A549 (cell line): ENCODE measurements at regions not wholly inside any gene's neighbourhood (a gene's known extent, or its start where the extent isn't known, plus 50 kb on each side); places are given as distances from the start of the nearest gene placed in this dataset.
"Not testable (repeated sequence)": the region's sequence is repeated elsewhere in the genome, so short reads cannot be mapped to it uniquely, and the experiment has no call there.

Source experiments
- ATAC-seq, 2 experiments: fragments of 200-7000 bp in 1 of 2; fragments of >200 bp in 1 of 2; cut with Nextera tagmentation in 1 of 2; cut with Tn5 transposase in 1 of 2; 3 replicates each; pipeline versions ENCODE4 v1.8.0 to v1.9.1; 2018 to 2020; ENCODE audit warnings: mild to moderate bottlenecking in 1 of 2, moderate library complexity in 1 of 2
- CTCF ChIA-PET: fragments of 300-600 bp; sonication (Branson Sonifier 250); formaldehyde crosslinking; extraction: SDS; loops from one replicate; lab custom pipeline; 2021; ENCODE audit warnings: antibody characterized with exemption, inconsistent platforms; lab: Yijun Ruan, JAX
- POLR2A ChIA-PET: fragments of 350-600 bp; formaldehyde crosslinking; extraction: SDS; loops from one replicate; lab custom pipeline; 2021; ENCODE audit warnings: antibody characterized with exemption, inconsistent platforms; lab: Yijun Ruan, JAX
- DNase-seq, 2 experiments: peaks; one replicate each; pipeline versions ENCODE4 v3.0.0 to v3.0.0-alpha.2; 2011 to 2016; ENCODE audit warnings: low read depth in 1 of 2, low spot score in 1 of 2
- FAIRE-seq: peaks from 2 replicates; lab custom pipeline; 2011; peaks lifted over from hg19 to GRCh38; lab: Jason Lieb, UNC
- H3K27ac ChIP-seq, 2 experiments: fragments of >200 bp; sonication (Bioruptor Twin); formaldehyde crosslinking; 3 replicates each; pipeline ENCODE4 v1.5.1; 2016 to 2017
- H3K4me1 ChIP-seq: fragments of >200 bp; sonication (Bioruptor Twin); formaldehyde crosslinking; 3 replicates; pipeline ENCODE4 v1.6.1; 2016
- H3K4me2 ChIP-seq: fragments of >200 bp; sonication (Bioruptor Twin); formaldehyde crosslinking; 3 replicates; pipeline ENCODE4 v1.6.1; 2016
- H3K4me3 ChIP-seq: fragments of >200 bp; sonication (Bioruptor Twin); formaldehyde crosslinking; 3 replicates; pipeline ENCODE4 v1.5.1; 2016
- H3K9me3 ChIP-seq: fragments of >200 bp; sonication (Bioruptor Twin); formaldehyde crosslinking; 3 replicates; pipeline ENCODE4 v1.6.1; 2016
- CBX8 ChIP-seq: fragments of 200-600 bp; sonication (generic); IDR thresholded peaks from 2 replicates; pipeline ENCODE4 v1.6.1; 2016
- CEBPB ChIP-seq, 2 experiments: fragments of >200 bp in 1 of 2; sonication (Bioruptor Twin) in 1 of 2; formaldehyde crosslinking in 1 of 2; IDR thresholded peaks; 2 replicates each; pipeline ENCODE4 v1.6.1; 2012 to 2016
- FOSL2 ChIP-seq, 2 experiments: fragments of 450-650 bp in 1 of 2; fragments of >200 bp in 1 of 2; sonication (Bioruptor Twin) in 1 of 2; formaldehyde crosslinking; IDR thresholded peaks; 2 replicates each; pipeline versions ENCODE4 v1.5.0 to v1.6.1; 2016 to 2020; ENCODE audit warnings: mild to moderate bottlenecking in 1 of 2, moderate library complexity in 1 of 2
- HEYL ChIP-seq: fragments of 250-450 bp; sonication (Bioruptor Pico); IDR thresholded peaks from 2 replicates; pipeline ENCODE4 v1.8.0; 2021; ENCODE audit warnings: mild to moderate bottlenecking, moderate library complexity
- HOXB5 ChIP-seq: fragments of 250-450 bp; sonication (Bioruptor Pico); IDR thresholded peaks from 2 replicates; pipeline ENCODE4 v1.5.0; 2020; ENCODE audit warnings: mild to moderate bottlenecking, moderate library complexity
- JUNB ChIP-seq: fragments of >200 bp; sonication (Bioruptor Twin); formaldehyde crosslinking; IDR thresholded peaks from 2 replicates; pipeline ENCODE4 v1.6.1; 2016
- KDM5A ChIP-seq: fragments of 200-600 bp; sonication (generic); IDR thresholded peaks from 2 replicates; pipeline ENCODE4 v1.6.1; 2016; ENCODE audit warnings: antibody characterized with exemption, mild to moderate bottlenecking
- MAFK ChIP-seq: fragments of 450-650 bp; IDR thresholded peaks from 2 replicates; pipeline ENCODE4 v1.6.1; 2014; ENCODE audit not compliant: partially characterized antibody
- RAD21 ChIP-seq, 2 experiments: fragments of >200 bp in 1 of 2; sonication (Bioruptor Twin) in 1 of 2; formaldehyde crosslinking in 1 of 2; IDR thresholded peaks in 1 of 2; conservative IDR thresholded peaks in 1 of 2; 2 replicates in 1 of 2; 3 replicates in 1 of 2; pipeline ENCODE4 v1.6.1; 2012 to 2018; ENCODE audit warnings: inconsistent platforms in 1 of 2
- RARB ChIP-seq: fragments of 250-450 bp; sonication (Bioruptor Pico); IDR thresholded peaks from 2 replicates; pipeline ENCODE4 v1.8.0; 2021; ENCODE audit warnings: mild to moderate bottlenecking, moderate library complexity
- RFX5 ChIP-seq: fragments of 450-650 bp; IDR thresholded peaks from 2 replicates; pipeline ENCODE4 v1.7.1; 2014; ENCODE audit warnings: antibody characterized with exemption, mild to moderate bottlenecking, moderate library complexity
- RNF2 ChIP-seq: fragments of 200-600 bp; sonication (generic); IDR thresholded peaks from 2 replicates; pipeline ENCODE4 v1.6.1; 2016; ENCODE audit warnings: low read depth, mild to moderate bottlenecking, antibody characterized with exemption, moderate library complexity, borderline replicate concordance
- ZSCAN20 ChIP-seq: fragments of 250-450 bp; sonication (Bioruptor Pico); IDR thresholded peaks from 2 replicates; pipeline ENCODE4 v1.8.0; 2022; ENCODE audit warnings: mild to moderate bottlenecking, moderate library complexity
- WGBS: methylation state at CpG from one replicate; pipeline ENCODE4 v1.1.6; 2017; ENCODE audit errors: missing lambda C conversion rate; 5-methylcytosine and 5-hydroxymethylcytosine counted together
- TF ChIP-seq, protein P1 (sequence below): IDR thresholded peaks from 2 replicates; pipeline ENCODE4 v1.6.1; 2012
- TF ChIP-seq, protein P2 (sequence below): fragments of 250-450 bp; sonication (Bioruptor Pico); IDR thresholded peaks from 2 replicates; pipeline ENCODE4 v1.5.0; 2020; ENCODE audit warnings: low read depth, mild to moderate bottlenecking, moderate library complexity
- TF ChIP-seq, protein P3 (sequence below): fragments of 200-600 bp; sonication (generic); IDR thresholded peaks from 2 replicates; pipeline ENCODE4 v1.6.1; 2016; ENCODE audit warnings: antibody characterized with exemption, mild to moderate bottlenecking, moderate library complexity
- TF ChIP-seq, protein P4 (sequence below): fragments of 450-650 bp; IDR thresholded peaks from 2 replicates; pipeline ENCODE4 v1.6.1; 2014; ENCODE audit warnings: antibody characterized with exemption
- TF ChIP-seq, protein P5 (sequence below): fragments of >200 bp; sonication (Bioruptor Twin); formaldehyde crosslinking; IDR thresholded peaks from 3 replicates; pipeline ENCODE4 v1.6.1; 2016

DNA sequence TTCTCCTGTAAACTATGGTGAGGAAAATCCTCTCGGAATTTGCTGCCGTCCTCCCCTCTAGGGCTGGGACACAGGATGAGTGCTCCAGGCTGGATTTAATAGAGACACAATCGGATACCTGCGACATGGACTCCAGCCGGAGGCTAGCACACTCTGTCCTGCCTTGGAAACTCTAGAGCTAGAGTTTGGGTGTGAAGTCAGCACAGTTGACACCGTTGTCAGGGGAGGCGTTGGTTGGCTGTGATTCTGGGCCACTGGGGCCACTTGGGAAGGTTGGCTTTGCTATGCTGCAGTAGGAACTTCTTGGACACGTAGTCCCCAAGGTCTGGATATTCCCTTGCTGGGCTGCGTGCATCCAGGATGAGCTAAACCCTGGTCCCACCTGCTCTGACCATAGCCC lies 169.4 kb downstream of the NRN1 start:
- ATAC-seq, result no peak
- Histone ChIP-seq H3K9me3 (no peaks in the 10 kb centered on the region), H3K4me3 (no peak overlapping the region), H3K4me1 (no peaks in the 10 kb centered on the region), H3K27ac (no peak overlapping the region), H3K4me2 (no peak overlapping the region)
- ChIA-PET POLR2A (no interaction called here), CTCF (no interaction called here)
- 74% methylated on average over 7 of the region's 9 CpGs for WGBS
- no peak for DNase-seq
- no peak for FAIRE-seq
- no peak for TF ChIP-seq JUNB
- TF ChIP-seq, protein P1, sequence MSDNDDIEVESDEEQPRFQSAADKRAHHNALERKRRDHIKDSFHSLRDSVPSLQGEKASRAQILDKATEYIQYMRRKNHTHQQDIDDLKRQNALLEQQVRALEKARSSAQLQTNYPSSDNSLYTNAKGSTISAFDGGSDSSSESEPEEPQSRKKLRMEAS, result no peak
- TF ChIP-seq RAD21 (conservative IDR thresholded peaks at IDR 0.05 in 1 of 2, IDR thresholded peaks at IDR 0.05 in 1 of 2), result no peak
- no peak for TF ChIP-seq CEBPB (IDR thresholded peaks at IDR 0.05)
- no peak for TF ChIP-seq MAFK
- TF ChIP-seq, protein P2, sequence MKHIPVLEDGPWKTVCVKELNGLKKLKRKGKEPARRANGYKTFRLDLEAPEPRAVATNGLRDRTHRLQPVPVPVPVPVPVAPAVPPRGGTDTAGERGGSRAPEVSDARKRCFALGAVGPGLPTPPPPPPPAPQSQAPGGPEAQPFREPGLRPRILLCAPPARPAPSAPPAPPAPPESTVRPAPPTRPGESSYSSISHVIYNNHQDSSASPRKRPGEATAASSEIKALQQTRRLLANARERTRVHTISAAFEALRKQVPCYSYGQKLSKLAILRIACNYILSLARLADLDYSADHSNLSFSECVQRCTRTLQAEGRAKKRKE (CRISPR knock-in tag), result no peak
- TF ChIP-seq, protein P3, sequence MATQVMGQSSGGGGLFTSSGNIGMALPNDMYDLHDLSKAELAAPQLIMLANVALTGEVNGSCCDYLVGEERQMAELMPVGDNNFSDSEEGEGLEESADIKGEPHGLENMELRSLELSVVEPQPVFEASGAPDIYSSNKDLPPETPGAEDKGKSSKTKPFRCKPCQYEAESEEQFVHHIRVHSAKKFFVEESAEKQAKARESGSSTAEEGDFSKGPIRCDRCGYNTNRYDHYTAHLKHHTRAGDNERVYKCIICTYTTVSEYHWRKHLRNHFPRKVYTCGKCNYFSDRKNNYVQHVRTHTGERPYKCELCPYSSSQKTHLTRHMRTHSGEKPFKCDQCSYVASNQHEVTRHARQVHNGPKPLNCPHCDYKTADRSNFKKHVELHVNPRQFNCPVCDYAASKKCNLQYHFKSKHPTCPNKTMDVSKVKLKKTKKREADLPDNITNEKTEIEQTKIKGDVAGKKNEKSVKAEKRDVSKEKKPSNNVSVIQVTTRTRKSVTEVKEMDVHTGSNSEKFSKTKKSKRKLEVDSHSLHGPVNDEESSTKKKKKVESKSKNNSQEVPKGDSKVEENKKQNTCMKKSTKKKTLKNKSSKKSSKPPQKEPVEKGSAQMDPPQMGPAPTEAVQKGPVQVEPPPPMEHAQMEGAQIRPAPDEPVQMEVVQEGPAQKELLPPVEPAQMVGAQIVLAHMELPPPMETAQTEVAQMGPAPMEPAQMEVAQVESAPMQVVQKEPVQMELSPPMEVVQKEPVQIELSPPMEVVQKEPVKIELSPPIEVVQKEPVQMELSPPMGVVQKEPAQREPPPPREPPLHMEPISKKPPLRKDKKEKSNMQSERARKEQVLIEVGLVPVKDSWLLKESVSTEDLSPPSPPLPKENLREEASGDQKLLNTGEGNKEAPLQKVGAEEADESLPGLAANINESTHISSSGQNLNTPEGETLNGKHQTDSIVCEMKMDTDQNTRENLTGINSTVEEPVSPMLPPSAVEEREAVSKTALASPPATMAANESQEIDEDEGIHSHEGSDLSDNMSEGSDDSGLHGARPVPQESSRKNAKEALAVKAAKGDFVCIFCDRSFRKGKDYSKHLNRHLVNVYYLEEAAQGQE, result no peak
- TF ChIP-seq HOXB5, result no peak
- TF ChIP-seq FOSL2 (IDR thresholded peaks at IDR 0.05), result no peak
- TF ChIP-seq FOSL2 (CRISPR knock-in tag; IDR thresholded peaks at IDR 0.05), result no peak
- no peak for TF ChIP-seq KDM5A
- no peak for TF ChIP-seq RARB
- TF ChIP-seq, protein P4, sequence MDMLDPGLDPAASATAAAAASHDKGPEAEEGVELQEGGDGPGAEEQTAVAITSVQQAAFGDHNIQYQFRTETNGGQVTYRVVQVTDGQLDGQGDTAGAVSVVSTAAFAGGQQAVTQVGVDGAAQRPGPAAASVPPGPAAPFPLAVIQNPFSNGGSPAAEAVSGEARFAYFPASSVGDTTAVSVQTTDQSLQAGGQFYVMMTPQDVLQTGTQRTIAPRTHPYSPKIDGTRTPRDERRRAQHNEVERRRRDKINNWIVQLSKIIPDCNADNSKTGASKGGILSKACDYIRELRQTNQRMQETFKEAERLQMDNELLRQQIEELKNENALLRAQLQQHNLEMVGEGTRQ, result no peak
- no peak for TF ChIP-seq HEYL (CRISPR knock-in tag)
- TF ChIP-seq RFX5, result no peak
- no peak for TF ChIP-seq RNF2
- no peak for TF ChIP-seq ZSCAN20 (CRISPR knock-in tag)
- TF ChIP-seq, protein P5, sequence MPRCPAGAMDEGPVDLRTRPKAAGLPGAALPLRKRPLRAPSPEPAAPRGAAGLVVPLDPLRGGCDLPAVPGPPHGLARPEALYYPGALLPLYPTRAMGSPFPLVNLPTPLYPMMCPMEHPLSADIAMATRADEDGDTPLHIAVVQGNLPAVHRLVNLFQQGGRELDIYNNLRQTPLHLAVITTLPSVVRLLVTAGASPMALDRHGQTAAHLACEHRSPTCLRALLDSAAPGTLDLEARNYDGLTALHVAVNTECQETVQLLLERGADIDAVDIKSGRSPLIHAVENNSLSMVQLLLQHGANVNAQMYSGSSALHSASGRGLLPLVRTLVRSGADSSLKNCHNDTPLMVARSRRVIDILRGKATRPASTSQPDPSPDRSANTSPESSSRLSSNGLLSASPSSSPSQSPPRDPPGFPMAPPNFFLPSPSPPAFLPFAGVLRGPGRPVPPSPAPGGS, result no peak
- no peak for TF ChIP-seq CBX8

DNA sequence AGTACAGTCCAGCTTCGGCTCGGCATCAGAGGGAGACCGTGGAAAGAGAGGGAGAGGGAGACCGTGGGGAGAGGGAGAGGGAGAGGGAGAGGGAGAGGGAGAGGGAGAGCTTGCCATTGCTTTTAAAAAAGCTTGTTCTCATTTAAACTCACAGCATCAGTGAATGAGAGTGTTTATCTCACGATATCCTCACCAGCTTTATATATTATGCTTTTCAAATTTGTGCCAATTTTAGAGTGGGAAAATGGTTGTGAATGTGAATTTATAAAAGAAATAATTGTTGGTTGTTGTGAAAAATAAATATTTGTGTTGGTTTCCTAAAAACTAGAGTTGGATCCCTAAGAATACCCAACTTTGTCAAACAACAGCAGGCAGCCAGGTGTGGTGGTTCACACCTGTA lies 170.1 kb downstream of the NRN1 start:
- CTCF ChIA-PET, POLR2A ChIA-PET, H3K4me2 ChIP-seq, ATAC-seq, H3K27ac ChIP-seq, DNase-seq, H3K4me3 ChIP-seq, FAIRE-seq, H3K4me1 ChIP-seq, H3K9me3 ChIP-seq: not testable (repeated sequence)
- WGBS, result 11% methylated on average over 1 of the region's 5 CpGs
